ENCODE measurements at regions not wholly inside any gene's neighbourhood (a gene's known extent, or its start where the extent isn't known, plus 50 kb on each side); places are given as distances from the start of the nearest gene placed in this dataset.

- Histone ChIP-seq H4K91ac (replicated peaks; ENCODE audit: insufficient read length, low read length) (no peak overlapping the region), H4K8ac (ENCODE audit: extremely low read depth, insufficient read depth, low read length) (no peak overlapping the region), H3K23me2 (ENCODE audit: low read depth, low read length) (no peaks in the 10 kb centered on the region), H3K27me3 (replicated peaks in 1 of 4; ENCODE audit: control insufficient read depth in 3 of 4, extremely low read depth in 1 of 4, insufficient read depth in 3 of 4, low read length in 3 of 4) (no peaks in the 10 kb centered on the region), H2BK15ac (ENCODE audit: low read length) (no peak overlapping the region), H3K4ac (replicated peaks; ENCODE audit: insufficient read length, low read depth, low read length) (no peak overlapping the region), H3K23ac (ENCODE audit: insufficient read length) (no peak overlapping the region), H3K79me1 (ENCODE audit: low read depth, low read length) (no peaks in the 10 kb centered on the region), H3K4me2 (ENCODE audit: insufficient read depth in 1 of 2, low read depth in 2 of 2, low read length in 2 of 2) (no peak overlapping the region), H4K5ac (ENCODE audit: insufficient read length, low read depth, low read length) (no peak overlapping the region), H2AK5ac (ENCODE audit: low read depth, low read length) (no peak overlapping the region), H2BK12ac (ENCODE audit: low read depth, low read length) (no peak overlapping the region), H2BK20ac (ENCODE audit: low read length) (no peak overlapping the region), H3K56ac (replicated peaks; ENCODE audit: insufficient read length, low read depth, low read length) (no peak overlapping the region), H3K27ac (ENCODE audit: low read depth, low read length) (no peak overlapping the region), H3K4me3 (ENCODE audit: extremely low read depth in 1 of 4, insufficient read depth in 2 of 4, low read depth in 3 of 4, low read length in 4 of 4) (no peak overlapping the region), H3K36me3 (ENCODE audit: control insufficient read depth in 2 of 4, insufficient read depth in 4 of 4, low read length in 3 of 4) (no peaks in the 10 kb centered on the region), H2BK5ac (ENCODE audit: low read depth, low read length) (no peak overlapping the region), H3K18ac (ENCODE audit: extremely low read depth, low read length) (no peak overlapping the region), H3K79me2 (ENCODE audit: control insufficient read depth in 1 of 2, insufficient read depth in 2 of 2, low read length in 2 of 2) (no peaks in the 10 kb centered on the region), H4K20me1 (replicated peaks in 1 of 2; ENCODE audit: control insufficient read depth in 1 of 2, insufficient read depth in 2 of 2, low read length in 2 of 2) (no peaks in the 10 kb centered on the region), H3K9ac (replicated peaks in 1 of 4; ENCODE audit: extremely low read depth in 1 of 4, low read depth in 3 of 4, low read length in 3 of 4) (no peak overlapping the region), H2AFZ (ENCODE audit: low read length) (no peak overlapping the region), H2BK120ac (replicated peaks; ENCODE audit: low read depth, low read length) (no peak overlapping the region), H3K9me3 (ENCODE audit: insufficient read depth in 2 of 2, low read depth in 1 of 2, low read length in 1 of 2) (no peaks in the 10 kb centered on the region), H3K4me1 (replicated peaks in 1 of 4; ENCODE audit: control insufficient read depth in 3 of 4, insufficient read depth in 4 of 4, low read length in 3 of 4) (no peaks in the 10 kb centered on the region), H3K14ac (ENCODE audit: insufficient read length) (no peak overlapping the region)
- FAIRE-seq (no peak), DNase-seq (ENCODE audit: low read depth in 1 of 2, low spot score in 2 of 2) (no peak)
- POLR2A ChIA-PET (ENCODE audit: partially characterized antibody) = no interaction called here
- CTCF ChIA-PET (ENCODE audit: partially characterized antibody) = interaction anchor here (0.6 to 1.8 kb wide), 3 partner anchors 15 to 254 kb away, joined by 3 to 7 read pairs (median 3); no protein-coding TSS in a partner anchor
- TF ChIP-seq CBX8 (IDR thresholded peaks at IDR 0.05; ENCODE audit: borderline replicate concordance, low read depth, low read length) (no peak), E2F6 (IDR thresholded peaks at IDR 0.05) (no peak)
- WGBS, 2 experiments (ENCODE audit: extremely low coverage in 1 of 2, insufficient coverage in 1 of 2, insufficient read length in 1 of 2, insufficient replicate concordance in 2 of 2, low coverage in 1 of 2, low lambda C conversion rate in 2 of 2, missing lambda C conversion rate in 1 of 2) = 95% methylated on average over 2 of the region's 2 CpGs; no CpG with 5 or more reads in 1 of the 2 experiments
Observed at GRCh38 chr10:35889226-35889625, 247.1 kb upstream of the FZD8 start.
